GM21619 (cell line): ENCODE measurements at regions not wholly inside any gene's neighbourhood (a gene's known extent, or its start where the extent isn't known, plus 50 kb on each side); places are given as distances from the start of the nearest gene placed in this dataset.
"Not testable (repeated sequence)": the region's sequence is repeated elsewhere in the genome, so short reads cannot be mapped to it uniquely, and the experiment has no call there.

Experiments used
- ATAC-seq: cut with Tn5 transposase; IDR thresholded peaks from one replicate; pipeline ENCODE4 v1.9.1; 2021; ENCODE audit not compliant: unreplicated experiment

- no peak for ATAC-seq
These were observed 70.7 kb downstream of the FAM50B start for GRCh38 chr6:3919849-3920248.

- ATAC-seq: no peak
These were observed 71.1 kb downstream of the FAM50B start for GRCh38 chr6:3920321-3920720.

- ATAC-seq: no peak
These were observed 72.5 kb downstream of the FAM50B start for GRCh38 chr6:3921663-3922062.

- ATAC-seq: not testable (repeated sequence)
These were observed 73.4 kb downstream of the FAM50B start for GRCh38 chr6:3922619-3923018.

- not testable (repeated sequence) for ATAC-seq
These were observed 76.3 kb downstream of the FAM50B start for GRCh38 chr6:3925223-3926149.

GRCh38 chr6:3926150-3926482, 76.9 kb downstream of the FAM50B start:
- ATAC-seq: no peak

- no peak for ATAC-seq
These were observed 78.9 kb downstream of the FAM50B start for GRCh38 chr6:3928111-3928510.

- ATAC-seq: no peak
These were observed 80.2 kb downstream of the FAM50B start for GRCh38 chr6:3929281-3929798.

- no peak for ATAC-seq
These were observed 88.3 kb downstream of the FAM50B start for GRCh38 chr6:3937438-3937837.

GRCh38 chr6:3938715-3939367, 89.7 kb downstream of the FAM50B start:
- ATAC-seq: no peak

- ATAC-seq: no peak
These were observed 90.3 kb downstream of the FAM50B start for GRCh38 chr6:3939368-3939958.

GRCh38 chr6:3939964-3940363, 90.8 kb downstream of the FAM50B start:
- no peak for ATAC-seq

GRCh38 chr6:3940703-3941102, 91.5 kb downstream of the FAM50B start:
- ATAC-seq: no peak

GRCh38 chr6:3943331-3943765, 94.2 kb downstream of the FAM50B start:
- ATAC-seq: no peak

- no peak for ATAC-seq
These were observed 95.1 kb downstream of the FAM50B start for GRCh38 chr6:3944246-3944645.

GRCh38 chr6:3946778-3947177, 97.6 kb downstream of the FAM50B start:
- no peak for ATAC-seq

GRCh38 chr6:3948866-3949265, 99.7 kb downstream of the FAM50B start:
- ATAC-seq: no peak

GRCh38 chr6:3949521-3949920, 100.3 kb downstream of the FAM50B start:
- no peak for ATAC-seq

- ATAC-seq: no peak
These were observed 106.9 kb downstream of the FAM50B start for GRCh38 chr6:3956054-3956453.

- no peak for ATAC-seq
These were observed 108.1 kb downstream of the FAM50B start for GRCh38 chr6:3957321-3957720.

GRCh38 chr6:3958255-3958654, 109.1 kb downstream of the FAM50B start:
- no peak for ATAC-seq

GRCh38 chr6:3959385-3959784, 110.2 kb downstream of the FAM50B start:
- ATAC-seq: no peak
